Liver (tissue), 8 donors: ENCODE measurements at regions not wholly inside any gene's neighbourhood (a gene's known extent, or its start where the extent isn't known, plus 50 kb on each side); places are given as distances from the start of the nearest gene placed in this dataset.

Source experiments
- DNase-seq: peaks from one replicate; pipeline ENCODE4 v3.0.0-alpha.2; 2017; ENCODE audit warnings: low spot score
- H3K27ac ChIP-seq, 2 donors: one replicate each; pipeline ENCODE4 v1.7.0; 2013; ENCODE audit warnings: inconsistent platforms in 2 of 2, low read length in 2 of 2, control low read depth in 1 of 2, low read depth in 1 of 2, mild to moderate bottlenecking in 1 of 2
- H3K27me3 ChIP-seq, 4 donors: one replicate each; pipeline versions ENCODE4 v1.6.1 to v1.7.0; 2013; ENCODE audit warnings: low read length in 3 of 4, inconsistent platforms in 1 of 4, mild to moderate bottlenecking in 1 of 4, moderate library complexity in 1 of 4; ENCODE audit not compliant: control insufficient read depth in 4 of 4, insufficient read depth in 4 of 4
- H3K36me3 ChIP-seq, 4 donors: one replicate each; pipeline versions ENCODE4 v1.6.1 to v1.7.0; 2013; ENCODE audit warnings: low read length in 3 of 4, mild to moderate bottlenecking in 3 of 4, low read depth in 1 of 4, moderate library complexity in 1 of 4; ENCODE audit not compliant: control insufficient read depth in 4 of 4, insufficient read depth in 3 of 4
- H3K4me1 ChIP-seq, 4 donors: one replicate each; pipeline versions ENCODE4 v1.6.1 to v1.7.0; 2013; ENCODE audit warnings: low read length in 3 of 4, mild to moderate bottlenecking in 3 of 4, moderate library complexity in 1 of 4; ENCODE audit not compliant: control insufficient read depth in 4 of 4, insufficient read depth in 4 of 4
- H3K4me3 ChIP-seq, 3 donors: one replicate each; pipeline versions ENCODE4 v1.6.1 to v1.7.0; 2013; ENCODE audit warnings: low read length in 3 of 3, control low read depth in 1 of 3, low read depth in 1 of 3, mild to moderate bottlenecking in 1 of 3
- H3K9ac ChIP-seq, 2 donors: one replicate each; pipeline ENCODE4 v1.7.0; 2013; ENCODE audit warnings: low read length in 2 of 2, mild to moderate bottlenecking in 2 of 2, moderate library complexity in 2 of 2, control low read depth in 1 of 2, low read depth in 1 of 2
- H3K9me3 ChIP-seq, 4 donors: one replicate each; pipeline versions ENCODE4 v1.6.1 to v1.7.0; 2013; ENCODE audit warnings: low read length in 3 of 4; ENCODE audit not compliant: control insufficient read depth in 4 of 4
- CTCF ChIP-seq: fragments of 150-350 bp; IDR thresholded peaks from 2 replicates; pipeline ENCODE4 v1.5.1; 2017; ENCODE audit warnings: improper control_type of control experiment, low read depth, low read length; ENCODE audit not compliant: missing input control
- HNF4G ChIP-seq: IDR thresholded peaks from 2 replicates; pipeline ENCODE4 v1.6.1; 2016; ENCODE audit warnings: antibody characterized with exemption
- MAX ChIP-seq: IDR thresholded peaks from 2 replicates; pipeline ENCODE4 v1.6.1; 2016; ENCODE audit warnings: antibody characterized with exemption
- RAD21 ChIP-seq, 2 donors: IDR thresholded peaks; 2 replicates each; pipeline ENCODE4 v1.6.1; 2016; ENCODE audit warnings: antibody characterized with exemption in 2 of 2, mild to moderate bottlenecking in 2 of 2
- ZBTB33 ChIP-seq: IDR thresholded peaks from 2 replicates; pipeline ENCODE4 v1.6.1; 2016; ENCODE audit warnings: antibody characterized with exemption
- WGBS: extraction: QIAGEN DNeasy Blood & Tissue Kit; methylation state at CpG from one replicate; pipeline ENCODE4 v1.1.7; 2013; 5-methylcytosine and 5-hydroxymethylcytosine counted together
- donor health status: healthy.
- donor health status: healthy.
- donor health status: healthy.
- donor health status: healthy.
- donor health status: healthy.

- H3K9me3 ChIP-seq = no peaks in the 10 kb centered on the region
- no peak overlapping the region for H3K9ac ChIP-seq
- no peaks in the 10 kb centered on the region for H3K4me1 ChIP-seq
- DNase-seq = no peak
- H3K36me3 ChIP-seq = no peaks in the 10 kb centered on the region
- WGBS = 78% methylated on average over 4 of the region's 4 CpGs
- no peak overlapping the region for H3K4me3 ChIP-seq
- H3K27me3 ChIP-seq = no peaks in the 10 kb centered on the region
- TF ChIP-seq MAX (peak; percentile 28), RAD21 (IDR thresholded peaks at IDR 0.05) (peak; percentile 77 to 85), CTCF (peak; percentile 45), ZBTB33 (no peak)
- H3K27ac ChIP-seq = peak overlapping the region in 1 of 2 donors; percentile 6
Measured at GRCh38 chr7:17009007-17009719, 127.4 kb upstream of the AGR3 start.

GRCh38 chr7:17009933-17010332 lies 128.2 kb upstream of the AGR3 start:
- H3K27ac ChIP-seq = peak overlapping the region in 1 of 2 donors; percentile 6
- DNase-seq = no peak
- H3K9ac ChIP-seq = no peak overlapping the region

More at GRCh38 chr7:17009933-17010332, 128.2 kb upstream of the AGR3 start:
- no peaks in the 10 kb centered on the region for H3K36me3 ChIP-seq
- H3K4me3 ChIP-seq = no peak overlapping the region
- no peaks in the 10 kb centered on the region for H3K9me3 ChIP-seq
- H3K27me3 ChIP-seq = no peaks in the 10 kb centered on the region
- 85% methylated on average over 1 of the region's 1 CpG for WGBS
- H3K4me1 ChIP-seq = no peaks in the 10 kb centered on the region
- TF ChIP-seq HNF4G (no peak), CTCF (no peak), RAD21 (IDR thresholded peaks at IDR 0.05) (no peak)
